ENCODE measurements at regions not wholly inside any gene's neighbourhood (a gene's known extent, or its start where the extent isn't known, plus 50 kb on each side); places are given as distances from the start of the nearest gene placed in this dataset.

DNA sequence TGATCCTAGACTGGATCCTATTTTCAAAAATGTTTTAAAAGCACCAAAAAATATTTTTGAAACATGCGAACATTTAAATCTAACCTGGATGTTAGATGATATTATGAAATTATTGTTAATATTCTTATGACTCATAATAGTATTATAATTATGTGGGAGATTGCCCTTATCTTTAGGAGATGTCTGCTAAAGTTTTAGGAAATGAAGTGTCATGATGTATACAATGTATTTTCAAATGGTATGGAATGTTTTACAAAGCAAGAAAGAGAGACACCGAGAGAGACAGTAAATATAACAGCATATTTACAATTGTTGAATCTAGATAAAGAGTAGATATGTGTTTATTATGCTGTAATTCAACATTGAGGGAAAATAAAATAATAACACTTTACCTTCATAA lies 455.9 kb downstream of the ACTL7B start:
- Histone ChIP-seq H3K27ac (ENCODE audit: low read depth in 1 of 2, low read length in 2 of 2) (no peak overlapping the region), H3K4me1 (ENCODE audit: control insufficient read depth in 4 of 4, insufficient read depth in 4 of 4, low read length in 3 of 4) (no peaks in the 10 kb centered on the region), H3K36me3 (ENCODE audit: control insufficient read depth in 4 of 4, insufficient read depth in 3 of 4, low read depth in 1 of 4, low read length in 3 of 4) (no peaks in the 10 kb centered on the region), H3K9ac (ENCODE audit: low read depth in 1 of 2, low read length in 2 of 2) (no peak overlapping the region), H3K9me3 (ENCODE audit: control insufficient read depth in 4 of 4, low read length in 3 of 4) (peaks cover 0 to 7% (median 4%) of the 10 kb centered on the region in 4 donors), H3K4me3 (ENCODE audit: low read depth in 1 of 3, low read length in 3 of 3) (no peak overlapping the region), H3K27me3 (ENCODE audit: control insufficient read depth in 4 of 4, insufficient read depth in 4 of 4, low read length in 3 of 4) (no peaks in the 10 kb centered on the region)
- DNase-seq (ENCODE audit: low spot score) = no peak
- 84% methylated on average over 2 of the region's 2 CpGs for WGBS
- TF ChIP-seq FOXA1 (IDR thresholded peaks at IDR 0.05) = no peak
- TF ChIP-seq, protein P1, sequence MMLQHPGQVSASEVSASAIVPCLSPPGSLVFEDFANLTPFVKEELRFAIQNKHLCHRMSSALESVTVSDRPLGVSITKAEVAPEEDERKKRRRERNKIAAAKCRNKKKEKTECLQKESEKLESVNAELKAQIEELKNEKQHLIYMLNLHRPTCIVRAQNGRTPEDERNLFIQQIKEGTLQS (IDR thresholded peaks at IDR 0.05) = no peak
- TF ChIP-seq CTCF (IDR thresholded peaks at IDR 0.05; ENCODE audit: low read depth, low read length, missing input control) = no peak

- TF ChIP-seq RXRA (IDR thresholded peaks at IDR 0.05) (no peak), FOXA1 (IDR thresholded peaks at IDR 0.05) (no peak), SP1 (IDR thresholded peaks at IDR 0.05) (no peak), EGR1 (IDR thresholded peaks at IDR 0.05; ENCODE audit: low read depth in 2 of 2) (no peak), MAX (IDR thresholded peaks at IDR 0.05) (no peak), NR2F2 (IDR thresholded peaks at IDR 0.05) (no peak), GABPA (IDR thresholded peaks at IDR 0.05 in 1 of 2, conservative IDR thresholded peaks at IDR 0.05 in 1 of 2) (no peak), HNF4A (conservative IDR thresholded peaks at IDR 0.05) (no peak), YY1 (IDR thresholded peaks at IDR 0.05) (no peak), REST (IDR thresholded peaks at IDR 0.05) (no peak), CTCF (IDR thresholded peaks at IDR 0.05; ENCODE audit: low read depth, low read length, missing input control) (no peak), RAD21 (IDR thresholded peaks at IDR 0.05) (no peak), JUND (IDR thresholded peaks at IDR 0.05) (no peak), FOXA2 (IDR thresholded peaks at IDR 0.05) (no peak), TAF1 (conservative IDR thresholded peaks at IDR 0.05) (no peak)
- TF ChIP-seq, protein P2, sequence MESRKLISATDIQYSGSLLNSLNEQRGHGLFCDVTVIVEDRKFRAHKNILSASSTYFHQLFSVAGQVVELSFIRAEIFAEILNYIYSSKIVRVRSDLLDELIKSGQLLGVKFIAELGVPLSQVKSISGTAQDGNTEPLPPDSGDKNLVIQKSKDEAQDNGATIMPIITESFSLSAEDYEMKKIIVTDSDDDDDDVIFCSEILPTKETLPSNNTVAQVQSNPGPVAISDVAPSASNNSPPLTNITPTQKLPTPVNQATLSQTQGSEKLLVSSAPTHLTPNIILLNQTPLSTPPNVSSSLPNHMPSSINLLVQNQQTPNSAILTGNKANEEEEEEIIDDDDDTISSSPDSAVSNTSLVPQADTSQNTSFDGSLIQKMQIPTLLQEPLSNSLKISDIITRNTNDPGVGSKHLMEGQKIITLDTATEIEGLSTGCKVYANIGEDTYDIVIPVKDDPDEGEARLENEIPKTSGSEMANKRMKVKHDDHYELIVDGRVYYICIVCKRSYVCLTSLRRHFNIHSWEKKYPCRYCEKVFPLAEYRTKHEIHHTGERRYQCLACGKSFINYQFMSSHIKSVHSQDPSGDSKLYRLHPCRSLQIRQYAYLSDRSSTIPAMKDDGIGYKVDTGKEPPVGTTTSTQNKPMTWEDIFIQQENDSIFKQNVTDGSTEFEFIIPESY (IDR thresholded peaks at IDR 0.05) = no peak
- Histone ChIP-seq H3K36me3 (ENCODE audit: control insufficient read depth in 4 of 4, insufficient read depth in 3 of 4, low read depth in 1 of 4, low read length in 3 of 4) (no peaks in the 10 kb centered on the region), H3K27ac (ENCODE audit: low read depth in 1 of 2, low read length in 2 of 2) (no peak overlapping the region), H3K9ac (ENCODE audit: low read depth in 1 of 2, low read length in 2 of 2) (no peak overlapping the region), H3K27me3 (ENCODE audit: control insufficient read depth in 4 of 4, insufficient read depth in 4 of 4, low read length in 3 of 4) (no peaks in the 10 kb centered on the region), H3K4me3 (ENCODE audit: low read depth in 1 of 3, low read length in 3 of 3) (no peak overlapping the region), H3K9me3 (ENCODE audit: control insufficient read depth in 4 of 4, low read length in 3 of 4) (peaks cover 0 to 7% (median 4%) of the 10 kb centered on the region in 4 donors), H3K4me1 (ENCODE audit: control insufficient read depth in 4 of 4, insufficient read depth in 4 of 4, low read length in 3 of 4) (no peaks in the 10 kb centered on the region)
- DNase-seq (ENCODE audit: low spot score) = no peak
Observed at GRCh38 chr9:108397286-108397685, 458.5 kb downstream of the ACTL7B start.
